Astrocyte (in vitro differentiated cells and primary cell): ENCODE measurements at regions not wholly inside any gene's neighbourhood (a gene's known extent, or its start where the extent isn't known, plus 50 kb on each side); places are given as distances from the start of the nearest gene placed in this dataset.
A peak's percentile ranks its signal among the peaks of the same experiment; 100 is the strongest.

Experiments
- DNase-seq: peaks from one replicate; pipeline ENCODE4 v3.0.0-alpha.2; 2010; ENCODE audit warnings: low read depth
- FAIRE-seq: peaks from 2 replicates; lab custom pipeline; 2011; peaks lifted over from hg19 to GRCh38; lab: Jason Lieb, UNC
- H2AFZ ChIP-seq: 2 replicates; pipeline ENCODE4 v1.6.0; 2012; ENCODE audit warnings: low read depth, low read length, inconsistent platforms
- H3K27ac ChIP-seq: 2 replicates; pipeline ENCODE4 v1.5.1; 2011; ENCODE audit warnings: low read depth, low read length, inconsistent platforms
- H3K27me3 ChIP-seq: 2 replicates; pipeline ENCODE4 v1.6.0; 2011; ENCODE audit warnings: low read length, inconsistent platforms; ENCODE audit not compliant: insufficient read depth
- H3K36me3 ChIP-seq: 2 replicates; pipeline ENCODE4 v1.5.1; 2011; ENCODE audit warnings: low read length, inconsistent platforms; ENCODE audit not compliant: insufficient read depth
- H3K4me1 ChIP-seq: 2 replicates; pipeline ENCODE4 v1.5.1; 2011; ENCODE audit warnings: low read length, inconsistent platforms; ENCODE audit not compliant: insufficient read depth
- H3K4me2 ChIP-seq: 2 replicates; pipeline ENCODE4 v1.6.0; 2012; ENCODE audit warnings: low read length, inconsistent platforms
- H3K4me3 ChIP-seq: 2 replicates; pipeline ENCODE4 v1.5.1; 2011; ENCODE audit warnings: low read depth, mild to moderate bottlenecking, low read length, inconsistent platforms; ENCODE audit not compliant: insufficient read depth
- H3K79me2 ChIP-seq: 2 replicates; pipeline ENCODE4 v1.6.0; 2012; ENCODE audit warnings: mild to moderate bottlenecking, low read length, inconsistent platforms; ENCODE audit not compliant: insufficient read depth
- H3K9ac ChIP-seq: 2 replicates; pipeline ENCODE4 v1.6.0; 2012; ENCODE audit warnings: mild to moderate bottlenecking, low read length, inconsistent platforms
- H3K9me3 ChIP-seq: 2 replicates; pipeline ENCODE4 v1.5.1; 2012; ENCODE audit warnings: low read depth, mild to moderate bottlenecking, low read length, inconsistent platforms; ENCODE audit not compliant: insufficient read depth
- H4K20me1 ChIP-seq: 2 replicates; pipeline ENCODE4 v1.6.0; 2012; ENCODE audit warnings: low read length, inconsistent platforms; ENCODE audit not compliant: insufficient read depth
- H3K27ac Mint-ChIP-seq: one replicate; pipeline ENCODE4 v1.8.0; 2021; ENCODE audit warnings: mild to moderate bottlenecking, mixed read lengths; ENCODE audit not compliant: unreplicated experiment
- H3K27me3 Mint-ChIP-seq: one replicate; pipeline ENCODE4 v1.8.0; 2021; ENCODE audit warnings: low read depth, mixed read lengths; ENCODE audit not compliant: unreplicated experiment
- H3K36me3 Mint-ChIP-seq: one replicate; pipeline ENCODE4 v1.8.0; 2021; ENCODE audit warnings: low read depth, mixed read lengths; ENCODE audit not compliant: unreplicated experiment
- H3K4me1 Mint-ChIP-seq: one replicate; pipeline ENCODE4 v1.8.0; 2021; ENCODE audit warnings: low read depth, mixed read lengths; ENCODE audit not compliant: unreplicated experiment
- H3K4me3 Mint-ChIP-seq: one replicate; pipeline ENCODE4 v1.8.0; 2021; ENCODE audit warnings: mild to moderate bottlenecking, moderate library complexity, mixed read lengths; ENCODE audit not compliant: unreplicated experiment
- H3K9me3 Mint-ChIP-seq: one replicate; pipeline ENCODE4 v1.8.0; 2021; ENCODE audit warnings: mild to moderate bottlenecking, mixed read lengths; ENCODE audit not compliant: unreplicated experiment
- CTCF ChIP-seq: IDR thresholded peaks from 2 replicates; pipeline ENCODE4 v1.5.1; 2011; ENCODE audit warnings: low read depth, mild to moderate bottlenecking, inconsistent platforms, low read length, moderate library complexity; ENCODE audit not compliant: insufficient read depth
- EZH2 ChIP-seq: IDR thresholded peaks from 2 replicates; pipeline ENCODE4 v1.6.1; 2012; ENCODE audit warnings: mild to moderate bottlenecking, low read length, inconsistent platforms; ENCODE audit not compliant: insufficient read depth

DNA sequence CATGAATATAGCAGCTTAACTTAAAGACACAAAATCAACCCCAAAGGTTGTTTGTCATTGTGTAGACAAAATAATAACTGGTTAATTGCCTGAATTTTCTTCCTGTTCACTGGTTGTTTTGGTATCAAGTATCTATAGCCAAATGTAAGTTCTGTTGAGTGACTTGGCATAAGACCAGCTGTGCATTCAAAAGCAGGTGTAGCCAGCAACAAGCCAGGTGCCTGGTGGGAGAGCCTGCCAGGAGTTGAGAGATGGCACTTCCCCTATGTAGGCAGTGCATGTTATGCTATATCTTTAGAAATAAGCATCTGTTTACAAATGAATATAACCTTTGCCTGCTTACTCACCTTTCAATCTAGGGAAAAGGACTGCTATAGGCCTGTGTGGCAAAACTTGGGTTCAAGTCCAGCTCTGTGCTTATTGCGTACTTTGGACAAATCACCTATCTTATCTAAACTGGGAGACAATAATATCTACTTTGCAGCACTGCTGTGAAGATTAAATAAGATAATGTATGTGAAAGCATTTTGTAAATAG lies 84.9 kb upstream of the TBL1XR1 start:
- TF ChIP-seq EZH2 (no peak), CTCF (no peak)
- FAIRE-seq: no peak

GRCh38 chr3:177283983-177284382 lies 86.7 kb upstream of the TBL1XR1 start:
- no peak for FAIRE-seq
- Histone ChIP-seq H3K4me2 (no peak overlapping the region), H3K4me1 (no peaks in the 10 kb centered on the region), H2AFZ (no peak overlapping the region), H3K79me2 (no peaks in the 10 kb centered on the region), H4K20me1 (no peaks in the 10 kb centered on the region), H3K36me3 (no peaks in the 10 kb centered on the region), H3K27ac (no peak overlapping the region), H3K27me3 (no peaks in the 10 kb centered on the region), H3K9me3 (no peaks in the 10 kb centered on the region), H3K4me3 (no peak overlapping the region), H3K9ac (no peak overlapping the region)
- H3K36me3 Mint-ChIP-seq: no peaks in the 10 kb centered on the region
- H3K27ac Mint-ChIP-seq: no peak overlapping the region
- H3K27me3 Mint-ChIP-seq: no peaks in the 10 kb centered on the region
- TF ChIP-seq CTCF (no peak), EZH2 (no peak)
- DNase-seq: no peak
- no peak overlapping the region for H3K4me3 Mint-ChIP-seq
- no peaks in the 10 kb centered on the region for H3K9me3 Mint-ChIP-seq
- H3K4me1 Mint-ChIP-seq: peaks cover 10% of the 10 kb centered on the region

More for the DNA sequence above, 84.9 kb upstream of the TBL1XR1 start:
- Histone ChIP-seq H3K9ac (no peak overlapping the region), H3K27ac (no peak overlapping the region), H3K9me3 (no peaks in the 10 kb centered on the region), H3K27me3 (no peaks in the 10 kb centered on the region), H3K4me2 (no peak overlapping the region), H3K4me1 (no peaks in the 10 kb centered on the region), H2AFZ (no peak overlapping the region), H3K4me3 (no peak overlapping the region), H3K36me3 (no peaks in the 10 kb centered on the region), H4K20me1 (no peaks in the 10 kb centered on the region), H3K79me2 (no peaks in the 10 kb centered on the region)
- H3K27ac Mint-ChIP-seq: no peak overlapping the region
- no peaks in the 10 kb centered on the region for H3K36me3 Mint-ChIP-seq
- no peak for DNase-seq
- no peaks in the 10 kb centered on the region for H3K9me3 Mint-ChIP-seq
- no peaks in the 10 kb centered on the region for H3K27me3 Mint-ChIP-seq
- H3K4me3 Mint-ChIP-seq: no peak overlapping the region
- peaks cover 10% of the 10 kb centered on the region for H3K4me1 Mint-ChIP-seq

- no peaks in the 10 kb centered on the region for H3K27me3 ChIP-seq
- peak overlapping the region; percentile 10 for H3K4me2 ChIP-seq
- H2AFZ ChIP-seq: peak overlapping the region; percentile 23
- no peak overlapping the region for H3K4me3 ChIP-seq
- TF ChIP-seq CTCF: no peak
- no peak for TF ChIP-seq EZH2
- H3K27ac Mint-ChIP-seq: no peak overlapping the region
- no peak overlapping the region for H3K4me3 Mint-ChIP-seq
- no peak for FAIRE-seq
- no peak overlapping the region for H3K9ac ChIP-seq
- no peak overlapping the region for H3K27ac ChIP-seq
- H3K4me1 ChIP-seq: no peaks in the 10 kb centered on the region
- no peaks in the 10 kb centered on the region for H3K36me3 Mint-ChIP-seq
- no peaks in the 10 kb centered on the region for H3K79me2 ChIP-seq
- H3K9me3 ChIP-seq: no peaks in the 10 kb centered on the region
- H3K9me3 Mint-ChIP-seq: no peaks in the 10 kb centered on the region
- peaks cover 10% of the 10 kb centered on the region for H3K4me1 Mint-ChIP-seq
- no peaks in the 10 kb centered on the region for H4K20me1 ChIP-seq
- H3K27me3 Mint-ChIP-seq: no peaks in the 10 kb centered on the region
- H3K36me3 ChIP-seq: no peaks in the 10 kb centered on the region
- DNase-seq: peak; percentile 25
These were observed 87.2 kb upstream of the TBL1XR1 start for GRCh38 chr3:177284383-177284881.
